ENCODE measurements at regions not wholly inside any gene's neighbourhood (a gene's known extent, or its start where the extent isn't known, plus 50 kb on each side); places are given as distances from the start of the nearest gene placed in this dataset.

DNA sequence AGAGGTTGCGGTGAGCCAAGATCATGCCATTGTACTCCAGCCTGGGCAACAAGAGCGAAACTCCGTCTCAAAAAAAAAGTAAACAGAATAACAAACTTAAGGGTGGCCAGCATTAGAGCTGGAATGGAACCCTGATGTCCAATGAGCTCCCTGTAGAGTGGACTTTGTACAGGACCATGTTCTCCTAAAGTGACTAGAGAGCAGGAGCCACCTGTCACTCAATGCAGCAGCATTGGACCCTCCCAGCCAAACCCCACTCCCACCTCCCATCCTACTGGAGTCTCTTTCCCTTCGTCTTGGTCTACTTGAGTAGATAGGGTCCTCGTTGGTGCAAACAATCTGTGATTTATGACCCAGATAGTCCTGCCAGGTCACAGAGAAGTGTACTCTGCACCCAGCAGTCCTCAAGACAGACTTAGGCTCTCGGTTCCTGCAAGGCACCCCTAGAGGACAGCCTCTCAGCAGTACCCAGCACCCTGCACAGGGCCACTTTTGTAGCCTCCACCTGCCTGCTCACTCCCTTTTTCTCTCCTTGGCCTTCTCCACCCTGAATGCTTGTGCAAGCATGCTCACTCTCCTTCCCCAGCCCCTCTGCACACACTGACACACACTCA is 69.2 kb upstream of the ZNF281 start:
- TF ChIP-seq, protein P1, sequence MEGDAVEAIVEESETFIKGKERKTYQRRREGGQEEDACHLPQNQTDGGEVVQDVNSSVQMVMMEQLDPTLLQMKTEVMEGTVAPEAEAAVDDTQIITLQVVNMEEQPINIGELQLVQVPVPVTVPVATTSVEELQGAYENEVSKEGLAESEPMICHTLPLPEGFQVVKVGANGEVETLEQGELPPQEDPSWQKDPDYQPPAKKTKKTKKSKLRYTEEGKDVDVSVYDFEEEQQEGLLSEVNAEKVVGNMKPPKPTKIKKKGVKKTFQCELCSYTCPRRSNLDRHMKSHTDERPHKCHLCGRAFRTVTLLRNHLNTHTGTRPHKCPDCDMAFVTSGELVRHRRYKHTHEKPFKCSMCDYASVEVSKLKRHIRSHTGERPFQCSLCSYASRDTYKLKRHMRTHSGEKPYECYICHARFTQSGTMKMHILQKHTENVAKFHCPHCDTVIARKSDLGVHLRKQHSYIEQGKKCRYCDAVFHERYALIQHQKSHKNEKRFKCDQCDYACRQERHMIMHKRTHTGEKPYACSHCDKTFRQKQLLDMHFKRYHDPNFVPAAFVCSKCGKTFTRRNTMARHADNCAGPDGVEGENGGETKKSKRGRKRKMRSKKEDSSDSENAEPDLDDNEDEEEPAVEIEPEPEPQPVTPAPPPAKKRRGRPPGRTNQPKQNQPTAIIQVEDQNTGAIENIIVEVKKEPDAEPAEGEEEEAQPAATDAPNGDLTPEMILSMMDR (IDR thresholded peaks at IDR 0.05), result no peak
- TF ChIP-seq POLR2A (IDR thresholded peaks at IDR 0.05), result no peak
